ENCODE measurements at regions not wholly inside any gene's neighbourhood (a gene's known extent, or its start where the extent isn't known, plus 50 kb on each side); places are given as distances from the start of the nearest gene placed in this dataset.

DNA sequence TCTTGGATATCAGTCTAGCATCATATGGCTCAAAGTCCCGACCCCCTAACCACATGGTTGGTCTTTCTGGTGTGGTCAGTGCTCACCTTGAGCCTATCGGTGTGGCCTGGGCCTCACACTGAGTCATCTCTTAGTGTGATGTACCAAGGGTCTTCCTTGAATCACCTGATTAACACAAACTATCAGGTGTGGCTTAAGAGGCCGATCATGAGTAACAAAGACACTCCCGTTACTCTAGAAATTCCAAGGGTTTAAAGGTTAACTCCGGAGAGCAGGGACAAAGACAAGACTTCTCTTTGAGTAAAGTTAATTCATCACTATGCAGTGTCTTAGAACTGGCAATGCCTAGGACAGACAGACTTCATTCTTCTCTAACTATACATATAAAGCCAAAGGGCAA is 52.3 kb upstream of the ARMC3 start:
- H3K9me3 Mint-ChIP-seq (ENCODE audit: low read depth), result peaks cover 14% of the 10 kb centered on the region
- TF ChIP-seq, protein P1, sequence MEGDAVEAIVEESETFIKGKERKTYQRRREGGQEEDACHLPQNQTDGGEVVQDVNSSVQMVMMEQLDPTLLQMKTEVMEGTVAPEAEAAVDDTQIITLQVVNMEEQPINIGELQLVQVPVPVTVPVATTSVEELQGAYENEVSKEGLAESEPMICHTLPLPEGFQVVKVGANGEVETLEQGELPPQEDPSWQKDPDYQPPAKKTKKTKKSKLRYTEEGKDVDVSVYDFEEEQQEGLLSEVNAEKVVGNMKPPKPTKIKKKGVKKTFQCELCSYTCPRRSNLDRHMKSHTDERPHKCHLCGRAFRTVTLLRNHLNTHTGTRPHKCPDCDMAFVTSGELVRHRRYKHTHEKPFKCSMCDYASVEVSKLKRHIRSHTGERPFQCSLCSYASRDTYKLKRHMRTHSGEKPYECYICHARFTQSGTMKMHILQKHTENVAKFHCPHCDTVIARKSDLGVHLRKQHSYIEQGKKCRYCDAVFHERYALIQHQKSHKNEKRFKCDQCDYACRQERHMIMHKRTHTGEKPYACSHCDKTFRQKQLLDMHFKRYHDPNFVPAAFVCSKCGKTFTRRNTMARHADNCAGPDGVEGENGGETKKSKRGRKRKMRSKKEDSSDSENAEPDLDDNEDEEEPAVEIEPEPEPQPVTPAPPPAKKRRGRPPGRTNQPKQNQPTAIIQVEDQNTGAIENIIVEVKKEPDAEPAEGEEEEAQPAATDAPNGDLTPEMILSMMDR (IDR thresholded peaks at IDR 0.05; ENCODE audit: unreplicated experiment), result no peak
- DNase-seq (ENCODE audit: low spot score, unreplicated experiment), result no peak
- no peak overlapping the region for H3K27ac Mint-ChIP-seq
- peaks cover 16% of the 10 kb centered on the region for H3K4me1 Mint-ChIP-seq (ENCODE audit: low read depth)
- H3K4me3 Mint-ChIP-seq (ENCODE audit: low read depth), result no peak overlapping the region
- H3K36me3 Mint-ChIP-seq (ENCODE audit: insufficient read depth), result peaks cover 2% of the 10 kb centered on the region
- no peaks in the 10 kb centered on the region for H3K27me3 Mint-ChIP-seq

DNA sequence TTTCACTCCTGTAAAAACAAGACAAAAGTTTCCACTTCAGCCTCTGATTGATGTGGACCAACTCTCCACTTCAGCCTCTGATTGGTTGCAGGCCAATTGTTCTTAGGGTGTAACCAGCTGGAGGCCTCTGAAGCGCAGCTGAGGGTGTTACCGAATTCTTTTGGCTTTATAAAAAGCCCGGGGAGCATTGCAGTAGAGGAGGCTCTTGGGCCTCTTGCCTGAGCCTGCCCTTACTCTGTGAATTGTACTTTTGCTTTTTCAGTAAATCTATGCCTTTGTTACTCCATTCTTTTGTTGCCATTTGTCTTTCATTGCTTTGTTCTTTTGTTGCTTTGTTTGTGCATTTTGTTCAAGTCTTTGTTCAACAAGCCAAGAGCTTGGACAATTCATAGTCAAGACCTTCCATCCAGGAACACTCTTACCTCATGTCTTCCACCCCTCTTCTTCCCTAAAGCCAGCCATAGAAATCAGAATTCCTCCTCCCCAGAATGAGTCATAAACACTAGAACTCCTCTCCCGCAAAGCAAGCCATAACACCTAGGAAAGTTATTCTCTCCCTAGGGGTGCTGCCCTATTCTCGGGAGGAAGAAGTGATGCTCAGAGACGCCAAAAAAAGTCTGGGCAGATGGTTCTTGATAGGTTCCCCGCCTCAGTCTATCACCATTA is 53.5 kb upstream of the ARMC3 start:
- DNase-seq (ENCODE audit: low spot score, unreplicated experiment), result no peak
- no peak overlapping the region for H3K4me3 Mint-ChIP-seq (ENCODE audit: low read depth)
- peaks cover 2% of the 10 kb centered on the region for H3K36me3 Mint-ChIP-seq (ENCODE audit: insufficient read depth)
- H3K27ac Mint-ChIP-seq, result no peak overlapping the region
- peaks cover 14% of the 10 kb centered on the region for H3K9me3 Mint-ChIP-seq (ENCODE audit: low read depth)
- no peaks in the 10 kb centered on the region for H3K27me3 Mint-ChIP-seq
- peaks cover 16% of the 10 kb centered on the region for H3K4me1 Mint-ChIP-seq (ENCODE audit: low read depth)
- TF ChIP-seq, protein P1 (IDR thresholded peaks at IDR 0.05; ENCODE audit: unreplicated experiment), result no peak

DNA sequence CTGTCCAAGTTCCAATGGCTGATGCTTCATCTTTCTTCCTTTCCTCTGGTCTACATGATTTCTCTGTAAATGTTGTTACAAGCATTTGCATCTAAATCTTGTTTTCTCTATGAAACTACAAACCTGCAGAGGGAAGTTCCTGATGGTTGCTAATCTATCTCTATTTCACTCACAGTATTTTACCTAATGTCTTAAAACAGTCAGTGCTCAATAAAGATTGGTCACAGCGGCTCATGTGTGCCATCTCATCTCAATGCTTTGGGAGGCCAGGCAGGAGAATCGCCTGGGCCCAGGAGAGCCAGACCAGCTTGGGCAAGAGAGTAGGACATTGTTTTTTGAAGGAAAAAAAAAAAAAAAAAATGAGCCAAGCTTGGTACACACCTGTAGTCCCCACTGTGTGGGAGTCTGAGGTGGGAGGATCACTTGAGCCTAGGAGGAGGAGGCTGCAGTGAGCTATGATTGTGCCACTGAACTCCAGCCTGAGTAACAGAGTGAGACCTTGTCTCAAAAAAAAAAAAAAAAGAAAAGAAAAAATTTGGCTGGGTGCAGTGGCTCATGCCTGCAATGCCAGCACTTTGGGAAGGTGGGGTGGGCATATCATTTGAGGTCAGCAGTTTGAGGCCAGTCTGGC is 71.3 kb upstream of the ARMC3 start:
- no peaks in the 10 kb centered on the region for H3K27me3 Mint-ChIP-seq
- DNase-seq (ENCODE audit: low spot score, unreplicated experiment), result no peak
- H3K27ac Mint-ChIP-seq, result no peak overlapping the region
- no peaks in the 10 kb centered on the region for H3K36me3 Mint-ChIP-seq (ENCODE audit: insufficient read depth)
- H3K4me1 Mint-ChIP-seq (ENCODE audit: low read depth), result peaks cover 3% of the 10 kb centered on the region
- TF ChIP-seq, protein P1 (IDR thresholded peaks at IDR 0.05; ENCODE audit: unreplicated experiment), result no peak
- no peaks in the 10 kb centered on the region for H3K9me3 Mint-ChIP-seq (ENCODE audit: low read depth)
- H3K4me3 Mint-ChIP-seq (ENCODE audit: low read depth), result no peak overlapping the region

DNA sequence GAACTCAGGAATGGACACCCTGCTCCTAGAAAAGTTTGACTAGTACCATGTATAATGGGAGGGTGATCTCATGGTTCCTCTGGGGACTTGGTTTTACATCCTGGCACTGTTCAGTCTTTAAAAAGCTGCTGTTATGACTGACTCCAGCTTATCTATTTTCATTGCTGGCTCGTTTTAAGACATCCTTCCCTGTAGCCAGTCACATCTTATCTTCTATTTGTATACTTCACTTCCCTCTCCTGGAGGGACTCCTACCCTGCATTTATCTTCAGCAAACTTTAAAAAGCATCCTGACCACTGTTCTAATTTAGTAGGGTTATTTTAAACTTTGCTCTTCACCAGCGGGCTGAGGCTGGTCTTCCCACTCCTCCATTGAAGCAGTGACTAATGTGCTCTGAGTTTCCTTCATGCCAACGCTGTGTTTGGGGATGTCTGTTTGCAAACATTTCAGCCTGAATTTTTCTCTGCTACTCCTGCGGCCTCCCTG is 72.9 kb upstream of the ARMC3 start:
- H3K4me3 Mint-ChIP-seq (ENCODE audit: low read depth), result no peak overlapping the region
- no peaks in the 10 kb centered on the region for H3K9me3 Mint-ChIP-seq (ENCODE audit: low read depth)
- TF ChIP-seq, protein P1 (IDR thresholded peaks at IDR 0.05; ENCODE audit: unreplicated experiment), result no peak
- DNase-seq (ENCODE audit: low spot score, unreplicated experiment), result no peak
- H3K36me3 Mint-ChIP-seq (ENCODE audit: insufficient read depth), result no peaks in the 10 kb centered on the region
- no peaks in the 10 kb centered on the region for H3K27me3 Mint-ChIP-seq
- H3K4me1 Mint-ChIP-seq (ENCODE audit: low read depth), result peaks cover 3% of the 10 kb centered on the region
- no peak overlapping the region for H3K27ac Mint-ChIP-seq

DNA sequence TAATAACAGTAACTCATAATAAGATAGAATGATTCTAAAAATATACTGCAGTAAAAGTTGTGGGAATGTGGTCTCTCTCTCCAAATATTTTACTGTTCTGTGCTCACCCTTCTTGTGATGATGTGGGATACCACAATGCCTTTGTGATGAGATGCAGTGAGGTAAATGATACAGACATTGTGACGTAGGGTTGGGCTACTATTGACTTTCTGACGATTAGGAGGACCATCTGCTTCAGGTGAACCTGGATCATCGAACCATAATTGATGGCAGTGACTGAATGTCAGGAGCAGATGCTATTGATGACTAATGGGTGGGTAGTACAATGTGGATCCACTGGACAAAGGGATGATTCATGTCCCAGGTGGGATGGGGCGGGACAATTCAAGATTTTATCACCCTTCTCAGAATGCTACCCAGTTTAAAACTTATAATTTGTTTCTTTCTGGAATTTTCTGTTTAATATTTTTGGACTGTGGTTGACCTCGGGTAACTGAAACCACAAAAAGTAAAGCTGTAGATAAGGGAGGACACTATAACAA is 73.9 kb upstream of the ARMC3 start:
- no peak overlapping the region for H3K4me3 Mint-ChIP-seq (ENCODE audit: low read depth)
- H3K27ac Mint-ChIP-seq, result no peak overlapping the region

More for the DNA sequence above, 73.9 kb upstream of the ARMC3 start:
- DNase-seq (ENCODE audit: low spot score, unreplicated experiment), result no peak
- Mint-ChIP-seq H3K9me3 (ENCODE audit: low read depth) (no peaks in the 10 kb centered on the region), H3K36me3 (ENCODE audit: insufficient read depth) (no peaks in the 10 kb centered on the region), H3K27me3 (no peaks in the 10 kb centered on the region), H3K4me1 (ENCODE audit: low read depth) (peaks cover 5% of the 10 kb centered on the region)
- TF ChIP-seq, protein P1 (IDR thresholded peaks at IDR 0.05; ENCODE audit: unreplicated experiment), result no peak
